Ovary (tissue), 3 donors: ENCODE measurements at regions not wholly inside any gene's neighbourhood (a gene's known extent, or its start where the extent isn't known, plus 50 kb on each side); places are given as distances from the start of the nearest gene placed in this dataset.

Source experiments
- POLR2A ChIP-seq: fragments of 450-650 bp; IDR thresholded peaks from one replicate; pipeline ENCODE4 v1.6.1; 2017; ENCODE audit warnings: antibody characterized with exemption, mild to moderate bottlenecking, moderate library complexity
- TF ChIP-seq, protein P1 (sequence below), 3 donors: fragments of 450-650 bp in 2 of 3; fragments of 200-600 bp in 1 of 3; IDR thresholded peaks; one replicate each; pipeline versions ENCODE4 v1.5.1 to v1.8.0; 2016 to 2022; ENCODE audit warnings: antibody characterized with exemption in 3 of 3, mild to moderate bottlenecking in 1 of 3
- donor health status: DM: no; HTN: no; CAD: no.

DNA sequence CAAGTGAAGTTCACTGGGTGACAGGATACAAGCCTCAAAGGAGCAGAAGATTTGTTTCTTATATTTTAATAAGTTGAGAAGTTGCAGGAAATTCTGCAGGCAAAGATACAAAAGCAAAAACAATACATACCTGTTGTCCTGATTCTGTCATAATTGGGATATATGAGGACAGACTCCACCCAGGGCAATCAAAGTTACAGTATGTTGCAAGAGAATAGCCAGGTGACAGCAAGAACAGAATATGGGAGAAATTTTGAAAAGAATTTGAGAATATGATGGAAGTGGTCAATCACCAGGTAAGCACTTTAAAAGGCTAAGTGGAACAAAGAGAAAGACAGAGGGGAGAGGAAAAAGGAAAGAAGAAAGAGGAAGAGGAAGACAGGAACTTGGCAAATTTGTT is 607.6 kb upstream of the ADGRL4 start:
- TF ChIP-seq, protein P1, sequence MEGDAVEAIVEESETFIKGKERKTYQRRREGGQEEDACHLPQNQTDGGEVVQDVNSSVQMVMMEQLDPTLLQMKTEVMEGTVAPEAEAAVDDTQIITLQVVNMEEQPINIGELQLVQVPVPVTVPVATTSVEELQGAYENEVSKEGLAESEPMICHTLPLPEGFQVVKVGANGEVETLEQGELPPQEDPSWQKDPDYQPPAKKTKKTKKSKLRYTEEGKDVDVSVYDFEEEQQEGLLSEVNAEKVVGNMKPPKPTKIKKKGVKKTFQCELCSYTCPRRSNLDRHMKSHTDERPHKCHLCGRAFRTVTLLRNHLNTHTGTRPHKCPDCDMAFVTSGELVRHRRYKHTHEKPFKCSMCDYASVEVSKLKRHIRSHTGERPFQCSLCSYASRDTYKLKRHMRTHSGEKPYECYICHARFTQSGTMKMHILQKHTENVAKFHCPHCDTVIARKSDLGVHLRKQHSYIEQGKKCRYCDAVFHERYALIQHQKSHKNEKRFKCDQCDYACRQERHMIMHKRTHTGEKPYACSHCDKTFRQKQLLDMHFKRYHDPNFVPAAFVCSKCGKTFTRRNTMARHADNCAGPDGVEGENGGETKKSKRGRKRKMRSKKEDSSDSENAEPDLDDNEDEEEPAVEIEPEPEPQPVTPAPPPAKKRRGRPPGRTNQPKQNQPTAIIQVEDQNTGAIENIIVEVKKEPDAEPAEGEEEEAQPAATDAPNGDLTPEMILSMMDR (IDR thresholded peaks at IDR 0.05), result no peak
- no peak for TF ChIP-seq POLR2A
